A549 (cell line): ENCODE measurements at regions not wholly inside any gene's neighbourhood (a gene's known extent, or its start where the extent isn't known, plus 50 kb on each side); places are given as distances from the start of the nearest gene placed in this dataset.
"Not testable (repeated sequence)": the region's sequence is repeated elsewhere in the genome, so short reads cannot be mapped to it uniquely, and the experiment has no call there.

ENCODE experiments used
- ATAC-seq, 2 experiments: fragments of 200-7000 bp in 1 of 2; fragments of >200 bp in 1 of 2; cut with Nextera tagmentation in 1 of 2; cut with Tn5 transposase in 1 of 2; 3 replicates each; pipeline versions ENCODE4 v1.8.0 to v1.9.1; 2018 to 2020; ENCODE audit warnings: mild to moderate bottlenecking in 1 of 2, moderate library complexity in 1 of 2
- CTCF ChIA-PET: fragments of 300-600 bp; sonication (Branson Sonifier 250); formaldehyde crosslinking; extraction: SDS; loops from one replicate; lab custom pipeline; 2021; ENCODE audit warnings: antibody characterized with exemption, inconsistent platforms; lab: Yijun Ruan, JAX
- POLR2A ChIA-PET: fragments of 350-600 bp; formaldehyde crosslinking; extraction: SDS; loops from one replicate; lab custom pipeline; 2021; ENCODE audit warnings: antibody characterized with exemption, inconsistent platforms; lab: Yijun Ruan, JAX
- DNase-seq, 2 experiments: peaks; one replicate each; pipeline versions ENCODE4 v3.0.0 to v3.0.0-alpha.2; 2011 to 2016; ENCODE audit warnings: low read depth in 1 of 2, low spot score in 1 of 2
- FAIRE-seq: peaks from 2 replicates; lab custom pipeline; 2011; peaks lifted over from hg19 to GRCh38; lab: Jason Lieb, UNC
- H3K27ac ChIP-seq, 2 experiments: fragments of >200 bp; sonication (Bioruptor Twin); formaldehyde crosslinking; 3 replicates each; pipeline ENCODE4 v1.5.1; 2016 to 2017
- H3K4me1 ChIP-seq: fragments of >200 bp; sonication (Bioruptor Twin); formaldehyde crosslinking; 3 replicates; pipeline ENCODE4 v1.6.1; 2016
- H3K4me2 ChIP-seq: fragments of >200 bp; sonication (Bioruptor Twin); formaldehyde crosslinking; 3 replicates; pipeline ENCODE4 v1.6.1; 2016
- H3K4me3 ChIP-seq: fragments of >200 bp; sonication (Bioruptor Twin); formaldehyde crosslinking; 3 replicates; pipeline ENCODE4 v1.5.1; 2016
- H3K9me3 ChIP-seq: fragments of >200 bp; sonication (Bioruptor Twin); formaldehyde crosslinking; 3 replicates; pipeline ENCODE4 v1.6.1; 2016
- BCL3 ChIP-seq: fragments of >200 bp; sonication (Bioruptor Twin); formaldehyde crosslinking; IDR thresholded peaks from 3 replicates; pipeline ENCODE4 v1.6.1; 2016
- CBX2 ChIP-seq: fragments of 200-600 bp; sonication (generic); IDR thresholded peaks from 2 replicates; pipeline ENCODE4 v1.6.1; 2016; ENCODE audit warnings: low read depth, mild to moderate bottlenecking, borderline replicate concordance
- CEBPB ChIP-seq, 2 experiments: fragments of >200 bp in 1 of 2; sonication (Bioruptor Twin) in 1 of 2; formaldehyde crosslinking in 1 of 2; IDR thresholded peaks; 2 replicates each; pipeline ENCODE4 v1.6.1; 2012 to 2016
- E2F6 ChIP-seq: IDR thresholded peaks from 2 replicates; pipeline ENCODE4 v1.6.1; 2012; ENCODE audit warnings: low read depth, borderline replicate concordance
- EHF ChIP-seq: fragments of 250-450 bp; sonication (Bioruptor Pico); IDR thresholded peaks from 2 replicates; pipeline ENCODE4 v1.5.0; 2020; ENCODE audit warnings: mild to moderate bottlenecking
- EHMT2 ChIP-seq: fragments of 200-600 bp; sonication (generic); IDR thresholded peaks from 2 replicates; pipeline ENCODE4 v1.6.1; 2016; ENCODE audit warnings: antibody characterized with exemption, low read depth, mild to moderate bottlenecking, moderate library complexity
- FOSB ChIP-seq: fragments of 250-450 bp; sonication (Bioruptor Pico); IDR thresholded peaks from 2 replicates; pipeline ENCODE4 v1.5.0; 2020; ENCODE audit warnings: mild to moderate bottlenecking, moderate library complexity
- HEYL ChIP-seq: fragments of 250-450 bp; sonication (Bioruptor Pico); IDR thresholded peaks from 2 replicates; pipeline ENCODE4 v1.8.0; 2021; ENCODE audit warnings: mild to moderate bottlenecking, moderate library complexity
- HOXB13 ChIP-seq: fragments of 250-450 bp; sonication (Bioruptor Pico); IDR thresholded peaks from 2 replicates; pipeline ENCODE4 v1.5.0; 2020; ENCODE audit warnings: low read depth, mild to moderate bottlenecking, moderate library complexity
- JUNB ChIP-seq: fragments of >200 bp; sonication (Bioruptor Twin); formaldehyde crosslinking; IDR thresholded peaks from 2 replicates; pipeline ENCODE4 v1.6.1; 2016
- KDM1A ChIP-seq: fragments of 200-600 bp; sonication (generic); IDR thresholded peaks from 2 replicates; pipeline ENCODE4 v1.6.1; 2016; ENCODE audit warnings: low read depth, mild to moderate bottlenecking
- MAFK ChIP-seq: fragments of 450-650 bp; IDR thresholded peaks from 2 replicates; pipeline ENCODE4 v1.6.1; 2014; ENCODE audit not compliant: partially characterized antibody
- MAZ ChIP-seq: fragments of 150-350 bp; IDR thresholded peaks from 2 replicates; pipeline ENCODE4 v1.6.1; 2014; ENCODE audit warnings: antibody characterized with exemption, low read depth, low read length, borderline replicate concordance
- NFE2L2 ChIP-seq: fragments of 150-350 bp; conservative IDR thresholded peaks from 2 replicates; pipeline ENCODE4 v1.6.1; 2014; ENCODE audit warnings: low read length
- PHF8 ChIP-seq: fragments of 200-600 bp; sonication (generic); IDR thresholded peaks from 2 replicates; pipeline ENCODE4 v1.6.1; 2016; ENCODE audit warnings: low read depth, mild to moderate bottlenecking, antibody characterized with exemption, moderate library complexity, borderline replicate concordance
- RARB ChIP-seq: fragments of 250-450 bp; sonication (Bioruptor Pico); IDR thresholded peaks from 2 replicates; pipeline ENCODE4 v1.8.0; 2021; ENCODE audit warnings: mild to moderate bottlenecking, moderate library complexity
- REST ChIP-seq: fragments of 200-600 bp; sonication (generic); IDR thresholded peaks from 2 replicates; pipeline ENCODE4 v1.6.1; 2016; ENCODE audit warnings: antibody characterized with exemption, mild to moderate bottlenecking, moderate library complexity
- RFX5 ChIP-seq: fragments of 450-650 bp; IDR thresholded peaks from 2 replicates; pipeline ENCODE4 v1.7.1; 2014; ENCODE audit warnings: antibody characterized with exemption, mild to moderate bottlenecking, moderate library complexity
- RNF2 ChIP-seq: fragments of 200-600 bp; sonication (generic); IDR thresholded peaks from 2 replicates; pipeline ENCODE4 v1.6.1; 2016; ENCODE audit warnings: low read depth, mild to moderate bottlenecking, antibody characterized with exemption, moderate library complexity, borderline replicate concordance
- SMC3 ChIP-seq: fragments of >200 bp; sonication (Bioruptor Twin); formaldehyde crosslinking; IDR thresholded peaks from 3 replicates; pipeline ENCODE4 v1.6.1; 2018; ENCODE audit warnings: inconsistent platforms
- SREBF2 ChIP-seq: fragments of 450-650 bp; IDR thresholded peaks from 2 replicates; pipeline ENCODE4 v1.6.1; 2014; ENCODE audit warnings: mild to moderate bottlenecking, moderate library complexity
- ZNF302 ChIP-seq: fragments of 250-450 bp; sonication (Bioruptor Pico); IDR thresholded peaks from 2 replicates; pipeline ENCODE4 v1.9.0; 2021; ENCODE audit warnings: inconsistent platforms, mild to moderate bottlenecking, moderate library complexity
- WGBS: methylation state at CpG from one replicate; pipeline ENCODE4 v1.1.6; 2017; ENCODE audit errors: missing lambda C conversion rate; 5-methylcytosine and 5-hydroxymethylcytosine counted together

- FAIRE-seq, result no peak
- ChIA-PET POLR2A (no interaction called here), CTCF (interaction anchor here (0.6 kb wide), 1 partner anchor 40 kb away, joined by 5 read pairs; no protein-coding TSS in a partner anchor)
- no peak for ATAC-seq
- no peak overlapping the region for H3K27ac ChIP-seq
- no peak overlapping the region for H3K4me2 ChIP-seq
- DNase-seq, result no peak
- H3K9me3 ChIP-seq, result no peaks in the 10 kb centered on the region
- H3K4me1 ChIP-seq, result no peaks in the 10 kb centered on the region
- no peak overlapping the region for H3K4me3 ChIP-seq
- 12% methylated on average over 3 of the region's 3 CpGs for WGBS
- TF ChIP-seq NFE2L2 (no peak), BCL3 (no peak)
These were observed 412.4 kb downstream of the NTRK2 start for GRCh38 chr9:85081963-85082362.

- no peak overlapping the region for H3K27ac ChIP-seq
- no peak for TF ChIP-seq KDM1A
- TF ChIP-seq CEBPB (IDR thresholded peaks at IDR 0.05), result no peak
- TF ChIP-seq SREBF2, result no peak
- no peak for TF ChIP-seq ZNF302
- TF ChIP-seq FOSB (CRISPR knock-in tag), result no peak
- TF ChIP-seq REST, result no peak
- no peak for TF ChIP-seq RNF2
- TF ChIP-seq RFX5, result no peak
- no peak for TF ChIP-seq EHMT2
- TF ChIP-seq PHF8, result no peak
- no peak for TF ChIP-seq HOXB13 (CRISPR knock-in tag)
- no peak for TF ChIP-seq EHF (CRISPR knock-in tag)
- no peak for TF ChIP-seq MAZ
- TF ChIP-seq SMC3, result no peak
- no peak for TF ChIP-seq CBX2
- ChIA-PET POLR2A (no interaction called here), CTCF (no interaction called here)
- H3K4me3 ChIP-seq, result no peak overlapping the region
- DNase-seq (no peak), FAIRE-seq (no peak), ATAC-seq (no peak)
- H3K9me3 ChIP-seq, result no peaks in the 10 kb centered on the region
- WGBS, result 0% methylated on average over 1 of the region's 1 CpG
- H3K4me2 ChIP-seq, result no peak overlapping the region
- H3K4me1 ChIP-seq, result no peaks in the 10 kb centered on the region
These were observed 409.8 kb downstream of the NTRK2 start for GRCh38 chr9:85079349-85079748.

- Histone ChIP-seq H3K4me1 (no peaks in the 10 kb centered on the region), H3K4me3 (no peak overlapping the region), H3K27ac (no peak overlapping the region), H3K4me2 (no peak overlapping the region), H3K9me3 (no peaks in the 10 kb centered on the region)
- POLR2A ChIA-PET, result no interaction called here
- FAIRE-seq (no peak), DNase-seq (no peak), ATAC-seq (no peak)
- CTCF ChIA-PET, result no interaction called here
- no peak for TF ChIP-seq JUNB
- no peak for TF ChIP-seq RARB
- TF ChIP-seq MAZ, result no peak
- TF ChIP-seq NFE2L2, result no peak
- no peak for TF ChIP-seq HEYL (CRISPR knock-in tag)
- no peak for TF ChIP-seq EHF (CRISPR knock-in tag)
- TF ChIP-seq E2F6, result no peak
- no peak for TF ChIP-seq ZNF302
- no peak for TF ChIP-seq MAFK
- 51% methylated on average over 5 of the region's 5 CpGs for WGBS
These were observed 408.4 kb downstream of the NTRK2 start for GRCh38 chr9:85077944-85078343.

- FAIRE-seq, H3K4me1 ChIP-seq, DNase-seq, ATAC-seq, POLR2A ChIA-PET, H3K4me2 ChIP-seq, H3K9me3 ChIP-seq, CTCF ChIA-PET, H3K27ac ChIP-seq, H3K4me3 ChIP-seq: not testable (repeated sequence)
- WGBS, result 53% methylated on average over 12 of the region's 23 CpGs
These were observed 407.6 kb downstream of the NTRK2 start for GRCh38 chr9:85077146-85077545.
